Cardiac muscle cell (in vitro differentiated cells and primary cell): ENCODE measurements at regions not wholly inside any gene's neighbourhood (a gene's known extent, or its start where the extent isn't known, plus 50 kb on each side); places are given as distances from the start of the nearest gene placed in this dataset.

ENCODE experiments used
- DNase-seq, 2 donors: peaks; one replicate each; pipeline versions ENCODE4 v3.0.0 to v3.0.0-alpha.2; 2010 to 2017; ENCODE audit warnings: low read depth in 1 of 2, low spot score in 1 of 2
- H3K27ac ChIP-seq: fragments of 200-600 bp; sonication (generic); 2 replicates; pipeline ENCODE4 v1.5.1; 2016
- H3K27me3 ChIP-seq: fragments of 200-600 bp; sonication (generic); 2 replicates; pipeline ENCODE4 v1.6.0; 2016; ENCODE audit warnings: control low read depth
- H3K36me3 ChIP-seq: fragments of 200-600 bp; sonication (generic); 2 replicates; pipeline ENCODE4 v1.5.1; 2016; ENCODE audit warnings: control low read depth
- H3K4me1 ChIP-seq: fragments of 200-600 bp; sonication (generic); 2 replicates; pipeline ENCODE4 v1.8.1; 2017; ENCODE audit warnings: low read depth, mild to moderate bottlenecking, mixed run types
- H3K4me3 ChIP-seq: fragments of 200-600 bp; sonication (generic); 2 replicates; pipeline ENCODE4 v1.5.1; 2016; ENCODE audit warnings: mild to moderate bottlenecking
- H3K9me3 ChIP-seq: fragments of 200-600 bp; sonication (generic); 2 replicates; pipeline ENCODE4 v1.5.1; 2017; ENCODE audit warnings: low read depth, mild to moderate bottlenecking, control low read depth
- CTCF ChIP-seq: IDR thresholded peaks from 2 replicates; pipeline ENCODE4 v1.5.1; 2012; ENCODE audit warnings: low read depth, mild to moderate bottlenecking, low read length

GRCh38 chr14:98685725-98686124, 586.3 kb downstream of the BCL11B start:
- H3K4me1 ChIP-seq = no peaks in the 10 kb centered on the region
- no peak for TF ChIP-seq CTCF
- H3K27me3 ChIP-seq = no peaks in the 10 kb centered on the region
- no peak overlapping the region for H3K4me3 ChIP-seq
- H3K9me3 ChIP-seq = no peaks in the 10 kb centered on the region
- H3K27ac ChIP-seq = no peak overlapping the region
- DNase-seq = no peak
- H3K36me3 ChIP-seq = no peaks in the 10 kb centered on the region

- Histone ChIP-seq H3K4me1 (no peaks in the 10 kb centered on the region), H3K9me3 (no peaks in the 10 kb centered on the region), H3K27ac (no peak overlapping the region), H3K27me3 (no peaks in the 10 kb centered on the region), H3K4me3 (no peak overlapping the region), H3K36me3 (no peaks in the 10 kb centered on the region)
- TF ChIP-seq CTCF = no peak
- DNase-seq = no peak
These were observed 583.6 kb downstream of the BCL11B start for GRCh38 chr14:98688446-98688845.

DNA sequence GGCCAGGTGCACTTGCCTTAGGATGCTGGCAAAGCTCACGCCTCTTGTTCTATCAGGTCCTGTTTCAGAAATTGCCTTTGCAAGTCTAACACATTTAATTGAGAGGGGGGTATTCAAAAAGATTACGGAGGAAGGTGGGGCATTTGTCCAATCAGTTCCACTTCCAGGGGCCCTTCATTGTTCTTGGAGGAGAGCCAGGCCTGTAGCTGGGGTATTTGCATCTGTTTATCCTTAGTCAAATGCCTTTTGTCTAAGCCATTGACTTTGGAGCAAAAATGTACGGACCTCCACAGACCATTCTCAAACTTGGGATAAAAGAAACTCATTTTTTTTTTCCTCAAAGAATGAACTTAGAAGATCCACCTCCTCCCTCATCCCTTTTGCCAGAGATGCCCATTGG, 582.0 kb downstream of the BCL11B start:
- Histone ChIP-seq H3K27me3 (no peaks in the 10 kb centered on the region), H3K36me3 (no peaks in the 10 kb centered on the region), H3K9me3 (no peaks in the 10 kb centered on the region), H3K4me1 (no peaks in the 10 kb centered on the region), H3K27ac (no peak overlapping the region), H3K4me3 (no peak overlapping the region)
- TF ChIP-seq CTCF = no peak
- DNase-seq = no peak

- Histone ChIP-seq H3K9me3 (no peaks in the 10 kb centered on the region), H3K27me3 (no peaks in the 10 kb centered on the region), H3K36me3 (no peaks in the 10 kb centered on the region), H3K4me3 (no peak overlapping the region), H3K4me1 (no peaks in the 10 kb centered on the region), H3K27ac (no peak overlapping the region)
- no peak for DNase-seq
- TF ChIP-seq CTCF = no peak
These were observed 579.2 kb downstream of the BCL11B start for GRCh38 chr14:98692832-98693231.

GRCh38 chr14:98694541-98694940, 577.5 kb downstream of the BCL11B start:
- no peak for TF ChIP-seq CTCF
- H3K9me3 ChIP-seq = no peaks in the 10 kb centered on the region

DNA sequence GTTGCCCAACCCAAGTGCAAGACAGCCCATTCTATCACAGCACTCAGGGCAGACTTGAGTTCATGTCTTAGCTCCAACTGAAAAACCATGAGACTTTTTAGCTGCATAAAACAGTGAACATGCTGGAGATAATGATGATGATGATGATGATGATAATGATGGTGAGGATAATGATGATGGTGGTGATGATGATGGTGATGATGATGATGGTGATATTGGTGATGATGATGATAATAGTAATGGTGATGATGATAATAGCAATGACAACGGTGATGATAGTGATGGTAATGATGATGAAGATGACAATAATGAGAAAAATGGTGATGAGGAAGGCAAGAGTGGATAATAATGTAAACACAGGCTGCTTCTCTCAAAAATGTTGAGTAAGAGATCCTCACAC, 576.2 kb downstream of the BCL11B start:
- Histone ChIP-seq H3K4me1 (no peaks in the 10 kb centered on the region), H3K9me3 (no peaks in the 10 kb centered on the region), H3K27me3 (no peaks in the 10 kb centered on the region), H3K27ac (no peak overlapping the region), H3K4me3 (no peak overlapping the region), H3K36me3 (no peaks in the 10 kb centered on the region)
- no peak for TF ChIP-seq CTCF
- no peak for DNase-seq

More at GRCh38 chr14:98694541-98694940, 577.5 kb downstream of the BCL11B start:
- H3K36me3 ChIP-seq = no peaks in the 10 kb centered on the region
- no peak for DNase-seq
- H3K4me1 ChIP-seq = no peaks in the 10 kb centered on the region
- H3K27ac ChIP-seq = no peak overlapping the region
- H3K4me3 ChIP-seq = no peak overlapping the region
- H3K27me3 ChIP-seq = no peaks in the 10 kb centered on the region
